Memory B cell (primary cell): ENCODE measurements at regions not wholly inside any gene's neighbourhood (a gene's known extent, or its start where the extent isn't known, plus 50 kb on each side); places are given as distances from the start of the nearest gene placed in this dataset.

ENCODE experiments used
- ATAC-seq: fragments of 150-1000 bp; cut with Tn5 transposase; 2 replicates; pipeline ENCODE4 v1.10.0; 2021; ENCODE audit warnings: low read depth, mild to moderate bottlenecking, moderate library complexity
- DNase-seq, 2 donors: peaks; one replicate each; pipeline ENCODE4 v3.0.0; 2022; ENCODE audit warnings: low spot score in 2 of 2
- H3K27ac Mint-ChIP-seq: one replicate; pipeline ENCODE4 v1.8.0; 2022; ENCODE audit warnings: mild to moderate bottlenecking, moderate library complexity, mixed read lengths
- H3K27me3 Mint-ChIP-seq: one replicate; pipeline ENCODE4 v1.8.0; 2022; ENCODE audit warnings: mixed read lengths
- H3K36me3 Mint-ChIP-seq: one replicate; pipeline ENCODE4 v1.8.0; 2022; ENCODE audit warnings: mild to moderate bottlenecking, mixed read lengths
- H3K4me1 Mint-ChIP-seq: one replicate; pipeline ENCODE4 v1.8.0; 2022; ENCODE audit warnings: mixed read lengths
- H3K4me3 Mint-ChIP-seq: one replicate; pipeline ENCODE4 v1.8.0; 2022; ENCODE audit warnings: mild to moderate bottlenecking, moderate library complexity, mixed read lengths
- H3K9me3 Mint-ChIP-seq: one replicate; pipeline ENCODE4 v1.8.0; 2022; ENCODE audit warnings: mixed read lengths

- H3K27me3 Mint-ChIP-seq: peaks cover 13% of the 10 kb centered on the region
Measured at GRCh38 chr16:73545290-73545689, 497.4 kb upstream of the ZFHX3 start.

GRCh38 chr16:73544826-73545225 lies 496.9 kb upstream of the ZFHX3 start:
- H3K4me1 Mint-ChIP-seq: no peaks in the 10 kb centered on the region
- H3K27ac Mint-ChIP-seq: no peak overlapping the region
- no peaks in the 10 kb centered on the region for H3K36me3 Mint-ChIP-seq
- no peaks in the 10 kb centered on the region for H3K9me3 Mint-ChIP-seq
- ATAC-seq (no peak), DNase-seq (no peak)
- peaks cover 13% of the 10 kb centered on the region for H3K27me3 Mint-ChIP-seq
- H3K4me3 Mint-ChIP-seq: no peak overlapping the region

More at GRCh38 chr16:73545290-73545689, 497.4 kb upstream of the ZFHX3 start:
- no peaks in the 10 kb centered on the region for H3K9me3 Mint-ChIP-seq
- no peak for ATAC-seq
- DNase-seq: no peak
- H3K4me3 Mint-ChIP-seq: no peak overlapping the region
- no peaks in the 10 kb centered on the region for H3K4me1 Mint-ChIP-seq
- no peaks in the 10 kb centered on the region for H3K36me3 Mint-ChIP-seq
- no peak overlapping the region for H3K27ac Mint-ChIP-seq

GRCh38 chr16:73543970-73544599 lies 496.2 kb upstream of the ZFHX3 start:
- H3K36me3 Mint-ChIP-seq: no peaks in the 10 kb centered on the region
- peaks cover 13% of the 10 kb centered on the region for H3K27me3 Mint-ChIP-seq
- H3K27ac Mint-ChIP-seq: no peak overlapping the region
- no peaks in the 10 kb centered on the region for H3K4me1 Mint-ChIP-seq
- no peaks in the 10 kb centered on the region for H3K9me3 Mint-ChIP-seq
- DNase-seq (no peak), ATAC-seq (no peak)
- H3K4me3 Mint-ChIP-seq: no peak overlapping the region

- Mint-ChIP-seq H3K36me3 (no peaks in the 10 kb centered on the region), H3K27ac (no peak overlapping the region), H3K4me3 (no peak overlapping the region), H3K27me3 (peaks cover 13% of the 10 kb centered on the region), H3K9me3 (no peaks in the 10 kb centered on the region), H3K4me1 (no peaks in the 10 kb centered on the region)
- no peak for DNase-seq
- ATAC-seq: no peak
Measured at GRCh38 chr16:73543331-73543969, 495.5 kb upstream of the ZFHX3 start.

GRCh38 chr16:73542885-73543284 lies 495.0 kb upstream of the ZFHX3 start:
- Mint-ChIP-seq H3K4me1 (no peaks in the 10 kb centered on the region), H3K9me3 (no peaks in the 10 kb centered on the region), H3K27me3 (peaks cover 13% of the 10 kb centered on the region), H3K36me3 (no peaks in the 10 kb centered on the region), H3K4me3 (no peak overlapping the region), H3K27ac (no peak overlapping the region)
- ATAC-seq (no peak), DNase-seq (no peak)

- no peak for ATAC-seq
- DNase-seq: no peak
- H3K27ac Mint-ChIP-seq: no peak overlapping the region
- H3K4me3 Mint-ChIP-seq: no peak overlapping the region
- no peaks in the 10 kb centered on the region for H3K4me1 Mint-ChIP-seq
- peaks cover 4% of the 10 kb centered on the region for H3K27me3 Mint-ChIP-seq
- H3K36me3 Mint-ChIP-seq: no peaks in the 10 kb centered on the region
- H3K9me3 Mint-ChIP-seq: peaks cover 4% of the 10 kb centered on the region
Measured at GRCh38 chr16:73537921-73538320, 490.0 kb upstream of the ZFHX3 start.

GRCh38 chr16:73536931-73537330 lies 489.0 kb upstream of the ZFHX3 start:
- ATAC-seq (no peak), DNase-seq (no peak)
- Mint-ChIP-seq H3K27me3 (peaks cover 1% of the 10 kb centered on the region), H3K4me1 (no peaks in the 10 kb centered on the region), H3K9me3 (peaks cover 5% of the 10 kb centered on the region), H3K36me3 (no peaks in the 10 kb centered on the region), H3K27ac (no peak overlapping the region), H3K4me3 (no peak overlapping the region)

GRCh38 chr16:73531021-73531420 lies 483.1 kb upstream of the ZFHX3 start:
- Mint-ChIP-seq H3K27me3 (peaks cover 1% of the 10 kb centered on the region), H3K4me3 (no peak overlapping the region), H3K27ac (no peak overlapping the region), H3K9me3 (peaks cover 5% of the 10 kb centered on the region), H3K4me1 (no peaks in the 10 kb centered on the region), H3K36me3 (no peaks in the 10 kb centered on the region)
- ATAC-seq: no peak
- DNase-seq: no peak

GRCh38 chr16:73530529-73530928 lies 482.6 kb upstream of the ZFHX3 start:
- H3K27me3 Mint-ChIP-seq: peaks cover 1% of the 10 kb centered on the region
- H3K4me3 Mint-ChIP-seq: no peak overlapping the region
- DNase-seq (no peak), ATAC-seq (no peak)
- H3K4me1 Mint-ChIP-seq: no peaks in the 10 kb centered on the region
- peaks cover 5% of the 10 kb centered on the region for H3K9me3 Mint-ChIP-seq
- H3K36me3 Mint-ChIP-seq: no peaks in the 10 kb centered on the region
- H3K27ac Mint-ChIP-seq: no peak overlapping the region

GRCh38 chr16:73529303-73530012 lies 481.5 kb upstream of the ZFHX3 start:
- Mint-ChIP-seq H3K4me1 (no peaks in the 10 kb centered on the region), H3K9me3 (peaks cover 5% of the 10 kb centered on the region), H3K36me3 (no peaks in the 10 kb centered on the region), H3K4me3 (no peak overlapping the region), H3K27me3 (peaks cover 1% of the 10 kb centered on the region), H3K27ac (no peak overlapping the region)
- ATAC-seq (no peak), DNase-seq (no peak)

GRCh38 chr16:73527187-73527586 lies 479.3 kb upstream of the ZFHX3 start:
- Mint-ChIP-seq H3K36me3 (no peaks in the 10 kb centered on the region), H3K4me3 (no peak overlapping the region)

GRCh38 chr16:73526011-73526804 lies 478.3 kb upstream of the ZFHX3 start:
- Mint-ChIP-seq H3K36me3 (no peaks in the 10 kb centered on the region), H3K4me1 (no peaks in the 10 kb centered on the region), H3K27ac (no peak overlapping the region), H3K4me3 (no peak overlapping the region), H3K9me3 (no peaks in the 10 kb centered on the region), H3K27me3 (no peaks in the 10 kb centered on the region)
- DNase-seq (no peak), ATAC-seq (no peak)

More at GRCh38 chr16:73527187-73527586, 479.3 kb upstream of the ZFHX3 start:
- H3K27ac Mint-ChIP-seq: no peak overlapping the region
- DNase-seq (no peak), ATAC-seq (no peak)
- no peaks in the 10 kb centered on the region for H3K27me3 Mint-ChIP-seq
- H3K9me3 Mint-ChIP-seq: peaks cover under 1% of the 10 kb centered on the region
- H3K4me1 Mint-ChIP-seq: no peaks in the 10 kb centered on the region

GRCh38 chr16:73523209-73523608 lies 475.3 kb upstream of the ZFHX3 start:
- Mint-ChIP-seq H3K9me3 (no peaks in the 10 kb centered on the region), H3K4me1 (no peaks in the 10 kb centered on the region), H3K36me3 (no peaks in the 10 kb centered on the region), H3K4me3 (no peak overlapping the region), H3K27me3 (no peaks in the 10 kb centered on the region), H3K27ac (no peak overlapping the region)
- DNase-seq (no peak), ATAC-seq (no peak)

GRCh38 chr16:73521499-73521898 lies 473.6 kb upstream of the ZFHX3 start:
- H3K27me3 Mint-ChIP-seq: no peaks in the 10 kb centered on the region
- no peak for ATAC-seq
- peaks cover 3% of the 10 kb centered on the region for H3K9me3 Mint-ChIP-seq
- H3K4me3 Mint-ChIP-seq: no peak overlapping the region
- H3K27ac Mint-ChIP-seq: no peak overlapping the region
- no peak for DNase-seq
- no peaks in the 10 kb centered on the region for H3K36me3 Mint-ChIP-seq
- H3K4me1 Mint-ChIP-seq: no peaks in the 10 kb centered on the region
